H1 (cell line): ENCODE measurements at regions not wholly inside any gene's neighbourhood (a gene's known extent, or its start where the extent isn't known, plus 50 kb on each side); places are given as distances from the start of the nearest gene placed in this dataset.

Experiments used
- CTCF ChIA-PET: fragments of 300-600 bp; sonication (Branson Sonifier 250); formaldehyde crosslinking; loops from one replicate; lab custom pipeline; 2021; ENCODE audit not compliant: partially characterized antibody; lab: Charles Lee
- POLR2A ChIA-PET: fragments of 300-600 bp; sonication (Branson Sonifier 250); formaldehyde crosslinking; loops from one replicate; lab custom pipeline; 2021; ENCODE audit warnings: inconsistent platforms; ENCODE audit not compliant: partially characterized antibody; lab: Charles Lee
- DNase-seq, 2 experiments: peaks; one replicate each; pipeline versions ENCODE4 v3.0.0 to v3.0.0-alpha.2; 2010 to 2022; ENCODE audit warnings: low spot score in 2 of 2, low read depth in 1 of 2, mixed read lengths in 1 of 2
- FAIRE-seq: peaks from 2 replicates; lab custom pipeline; 2011; peaks lifted over from hg19 to GRCh38; lab: Jason Lieb, UNC
- H2AFZ ChIP-seq: 2 replicates; pipeline ENCODE4 v1.8.1; 2012; ENCODE audit warnings: low read length, inconsistent platforms
- H2AK5ac ChIP-seq: 2 replicates; pipeline ENCODE4 v1.6.1; 2013; ENCODE audit warnings: low read depth, low read length
- H2BK120ac ChIP-seq: replicated peaks from 2 replicates; pipeline ENCODE3; 2013; ENCODE audit warnings: low read depth, low read length, inconsistent platforms
- H2BK12ac ChIP-seq: 2 replicates; pipeline ENCODE4 v1.6.1; 2013; ENCODE audit warnings: low read depth, low read length
- H2BK15ac ChIP-seq: 2 replicates; pipeline ENCODE4 v1.6.1; 2013; ENCODE audit warnings: low read length
- H2BK20ac ChIP-seq: 2 replicates; pipeline ENCODE4 v1.6.1; 2013; ENCODE audit warnings: low read length
- H2BK5ac ChIP-seq: 2 replicates; pipeline ENCODE4 v1.6.1; 2013; ENCODE audit warnings: low read depth, low read length
- H3K14ac ChIP-seq: 2 replicates; pipeline ENCODE4 v1.6.1; 2013; ENCODE audit warnings: inconsistent platforms; ENCODE audit not compliant: insufficient read length
- H3K18ac ChIP-seq: 2 replicates; pipeline ENCODE4 v1.6.1; 2013; ENCODE audit warnings: low read length; ENCODE audit errors: extremely low read depth
- H3K23ac ChIP-seq: 2 replicates; pipeline ENCODE4 v1.6.1; 2013; ENCODE audit warnings: inconsistent platforms; ENCODE audit not compliant: insufficient read length
- H3K23me2 ChIP-seq: 2 replicates; pipeline ENCODE4 v1.6.1; 2013; ENCODE audit warnings: low read depth, low read length
- H3K27ac ChIP-seq: 2 replicates; pipeline ENCODE4 v1.6.1; 2011; ENCODE audit warnings: low read depth, low read length, inconsistent platforms
- H3K27me3 ChIP-seq, 4 experiments: replicated peaks in 1 of 4; 1 replicate in 1 of 4; 2 replicates in 3 of 4; pipeline versions ENCODE4 v1.6.1 to v1.8.1; 2011 to 2013; ENCODE audit warnings: low read length in 3 of 4, mild to moderate bottlenecking in 3 of 4, inconsistent platforms in 2 of 4, mixed read lengths in 2 of 4, moderate library complexity in 1 of 4; ENCODE audit not compliant: control insufficient read depth in 3 of 4, insufficient read depth in 3 of 4; ENCODE audit errors: extremely low read depth in 1 of 4
- H3K36me3 ChIP-seq, 4 experiments: 2 replicates each; pipeline versions ENCODE4 v1.6.1 to v1.8.1; 2011 to 2013; ENCODE audit warnings: mild to moderate bottlenecking in 4 of 4, low read length in 3 of 4, moderate library complexity in 2 of 4, control low read depth in 1 of 4, inconsistent platforms in 1 of 4; ENCODE audit not compliant: insufficient read depth in 4 of 4, control insufficient read depth in 2 of 4
- H3K4ac ChIP-seq: replicated peaks from 2 replicates; pipeline ENCODE3; 2013; ENCODE audit warnings: low read length, low read depth, mixed read lengths, inconsistent platforms; ENCODE audit not compliant: insufficient read length
- H3K4me1 ChIP-seq, 4 experiments: replicated peaks in 1 of 4; 1 replicate in 1 of 4; 2 replicates in 3 of 4; pipeline versions ENCODE4 v1.6.1 to v1.8.1; 2011 to 2013; ENCODE audit warnings: low read length in 3 of 4, inconsistent platforms in 2 of 4, mixed read lengths in 1 of 4; ENCODE audit not compliant: insufficient read depth in 4 of 4, control insufficient read depth in 3 of 4
- H3K4me2 ChIP-seq, 2 experiments: 2 replicates each; pipeline versions ENCODE4 v1.6.1 to v1.8.1; 2011 to 2013; ENCODE audit warnings: low read depth in 2 of 2, low read length in 2 of 2, control low read depth in 1 of 2, inconsistent platforms in 1 of 2, mild to moderate bottlenecking in 1 of 2; ENCODE audit not compliant: insufficient read depth in 1 of 2
- H3K4me3 ChIP-seq, 4 experiments: fragments of 200-600, 300-600 bp in 1 of 4; sonication (generic), shearing (Covaris generic), sonication (Bioruptor Twin) in 1 of 4; 2 replicates each; pipeline versions ENCODE4 v1.5.1 to v1.8.1; 2011 to 2016; ENCODE audit warnings: low read length in 4 of 4, low read depth in 3 of 4, control low read depth in 2 of 4, inconsistent platforms in 2 of 4, mild to moderate bottlenecking in 2 of 4, mixed read lengths in 1 of 4, moderate library complexity in 1 of 4; ENCODE audit not compliant: insufficient read depth in 2 of 4; ENCODE audit errors: extremely low read depth in 1 of 4
- H3K56ac ChIP-seq: replicated peaks from 2 replicates; pipeline ENCODE3; 2013; ENCODE audit warnings: low read depth, mild to moderate bottlenecking, mixed read lengths, low read length, inconsistent platforms; ENCODE audit not compliant: insufficient read length
- H3K79me1 ChIP-seq: 2 replicates; pipeline ENCODE4 v1.6.1; 2013; ENCODE audit warnings: low read depth, low read length, control low read depth
- H3K79me2 ChIP-seq, 2 experiments: 2 replicates each; pipeline versions ENCODE4 v1.6.1 to v1.8.1; 2012 to 2013; ENCODE audit warnings: low read length in 2 of 2, mild to moderate bottlenecking in 2 of 2, inconsistent platforms in 1 of 2; ENCODE audit not compliant: insufficient read depth in 2 of 2, control insufficient read depth in 1 of 2
- H3K9ac ChIP-seq, 4 experiments: replicated peaks in 1 of 4; 1 replicate in 1 of 4; 2 replicates in 3 of 4; pipeline versions ENCODE4 v1.6.1 to v1.8.1; 2011 to 2013; ENCODE audit warnings: low read depth in 3 of 4, low read length in 3 of 4, control low read depth in 2 of 4, mild to moderate bottlenecking in 2 of 4, moderate library complexity in 2 of 4, inconsistent platforms in 1 of 4; ENCODE audit errors: extremely low read depth in 1 of 4
- H3K9me3 ChIP-seq, 2 experiments: 2 replicates each; pipeline versions ENCODE4 v1.6.1 to v1.8.1; 2012 to 2013; ENCODE audit warnings: mild to moderate bottlenecking in 2 of 2, moderate library complexity in 2 of 2, control low read depth in 1 of 2, inconsistent platforms in 1 of 2, low read depth in 1 of 2, low read length in 1 of 2, mixed read lengths in 1 of 2; ENCODE audit not compliant: insufficient read depth in 2 of 2
- H4K20me1 ChIP-seq, 2 experiments: replicated peaks in 1 of 2; 2 replicates each; pipeline versions ENCODE3 to v1.8.1; 2011 to 2013; ENCODE audit warnings: inconsistent platforms in 2 of 2, low read length in 2 of 2, mild to moderate bottlenecking in 1 of 2; ENCODE audit not compliant: insufficient read depth in 2 of 2, control insufficient read depth in 1 of 2
- H4K5ac ChIP-seq: 2 replicates; pipeline ENCODE4 v1.6.1; 2013; ENCODE audit warnings: low read length, low read depth, mixed read lengths, inconsistent platforms; ENCODE audit not compliant: insufficient read length
- H4K8ac ChIP-seq: 2 replicates; pipeline ENCODE4 v1.8.0; 2013; ENCODE audit warnings: mild to moderate bottlenecking, moderate library complexity, low read length, inconsistent platforms; ENCODE audit not compliant: insufficient read depth; ENCODE audit errors: extremely low read depth
- H4K91ac ChIP-seq: replicated peaks from 2 replicates; pipeline ENCODE3; 2013; ENCODE audit warnings: low read length, mixed read lengths, inconsistent platforms; ENCODE audit not compliant: insufficient read length
- ASH2L ChIP-seq: fragments of 200-600, 300-600 bp; sonication (generic); IDR thresholded peaks from one replicate; pipeline ENCODE4 v1.7.1; 2017; ENCODE audit warnings: low read length
- CREB1 ChIP-seq: IDR thresholded peaks from 2 replicates; pipeline ENCODE4 v1.6.1; 2012; ENCODE audit warnings: inconsistent platforms
- TCF12 ChIP-seq: IDR thresholded peaks from 2 replicates; pipeline ENCODE4 v1.6.1; 2011; ENCODE audit warnings: low read depth, mild to moderate bottlenecking, low read length
- USF2 ChIP-seq: IDR thresholded peaks from 2 replicates; pipeline ENCODE4 v1.6.1; 2011; ENCODE audit warnings: low read length, improper control_type of control experiment
- ZNF274 ChIP-seq: IDR thresholded peaks from 2 replicates; pipeline ENCODE4 v1.7.0; 2012; ENCODE audit warnings: low read length, borderline replicate concordance; ENCODE audit errors: extremely low read depth
- WGBS, 2 experiments: shearing (Covaris generic) in 1 of 2; methylation state at CpG; one replicate each; pipeline versions ENCODE4 v1.1.6 to v1.1.7; 2013 to 2015; ENCODE audit warnings: low lambda C conversion rate in 2 of 2, mixed read lengths in 2 of 2, inconsistent platforms in 1 of 2, low coverage in 1 of 2, missing lambda C conversion rate in 1 of 2; ENCODE audit not compliant: insufficient replicate concordance in 2 of 2, insufficient coverage in 1 of 2, insufficient read length in 1 of 2; ENCODE audit errors: extremely low coverage in 1 of 2, missing lambda C conversion rate in 1 of 2; 5-methylcytosine and 5-hydroxymethylcytosine counted together

GRCh38 chr14:86518298-86518697 lies 988.4 kb downstream of the FLRT2 start:
- no peak overlapping the region for H2AK5ac ChIP-seq
- no peaks in the 10 kb centered on the region for H3K79me1 ChIP-seq
- H3K23ac ChIP-seq, result no peak overlapping the region
- no peak overlapping the region for H3K27ac ChIP-seq
- CTCF ChIA-PET, result interaction anchor here (0.9 to 1.2 kb wide), 2 partner anchors 9 to 21 kb away, joined by 3 read pairs; no protein-coding TSS in a partner anchor
- FAIRE-seq (no peak), DNase-seq (no peak)
- no peaks in the 10 kb centered on the region for H3K36me3 ChIP-seq
- H3K9ac ChIP-seq, result no peak overlapping the region
- H4K20me1 ChIP-seq, result no peaks in the 10 kb centered on the region
- H3K4me3 ChIP-seq, result no peak overlapping the region
- no peak overlapping the region for H4K5ac ChIP-seq
- H3K56ac ChIP-seq, result no peak overlapping the region
- 92% methylated on average over 2 of the region's 2 CpGs; no CpG with 5 or more reads in 1 of the 2 experiments for WGBS, 2 experiments
- no peak overlapping the region for H2BK120ac ChIP-seq
- no peak overlapping the region for H3K4ac ChIP-seq
- no peak overlapping the region for H2BK5ac ChIP-seq
- H3K4me2 ChIP-seq, result no peak overlapping the region
- no peak overlapping the region for H2AFZ ChIP-seq
- H3K14ac ChIP-seq, result no peak overlapping the region
- POLR2A ChIA-PET, result no interaction called here
- no peaks in the 10 kb centered on the region for H3K4me1 ChIP-seq
- H3K9me3 ChIP-seq, result no peaks in the 10 kb centered on the region
- no peak overlapping the region for H4K91ac ChIP-seq
- H2BK20ac ChIP-seq, result no peak overlapping the region
- H4K8ac ChIP-seq, result no peak overlapping the region
- H3K23me2 ChIP-seq, result no peaks in the 10 kb centered on the region; the same call in 1 of the 2 replicates
- no peaks in the 10 kb centered on the region for H3K27me3 ChIP-seq
- H2BK15ac ChIP-seq, result no peak overlapping the region
- no peaks in the 10 kb centered on the region for H3K79me2 ChIP-seq
- no peak overlapping the region for H3K18ac ChIP-seq
- H2BK12ac ChIP-seq, result no peak overlapping the region
- TF ChIP-seq ZNF274, result no peak
- TF ChIP-seq ASH2L, result no peak
- TF ChIP-seq USF2, result no peak
- TF ChIP-seq TCF12, result no peak
- TF ChIP-seq CREB1, result no peak
